H1 (cell line): ENCODE measurements at regions not wholly inside any gene's neighbourhood (a gene's known extent, or its start where the extent isn't known, plus 50 kb on each side); places are given as distances from the start of the nearest gene placed in this dataset.

ENCODE experiments used
- CTCF ChIA-PET: fragments of 300-600 bp; sonication (Branson Sonifier 250); formaldehyde crosslinking; loops from one replicate; lab custom pipeline; 2021; ENCODE audit not compliant: partially characterized antibody; lab: Charles Lee
- POLR2A ChIA-PET: fragments of 300-600 bp; sonication (Branson Sonifier 250); formaldehyde crosslinking; loops from one replicate; lab custom pipeline; 2021; ENCODE audit warnings: inconsistent platforms; ENCODE audit not compliant: partially characterized antibody; lab: Charles Lee
- DNase-seq, 2 experiments: peaks; one replicate each; pipeline versions ENCODE4 v3.0.0 to v3.0.0-alpha.2; 2010 to 2022; ENCODE audit warnings: low spot score in 2 of 2, low read depth in 1 of 2, mixed read lengths in 1 of 2
- FAIRE-seq: peaks from 2 replicates; lab custom pipeline; 2011; peaks lifted over from hg19 to GRCh38; lab: Jason Lieb, UNC
- H2AFZ ChIP-seq: 2 replicates; pipeline ENCODE4 v1.8.1; 2012; ENCODE audit warnings: low read length, inconsistent platforms
- H2AK5ac ChIP-seq: 2 replicates; pipeline ENCODE4 v1.6.1; 2013; ENCODE audit warnings: low read depth, low read length
- H2BK120ac ChIP-seq: replicated peaks from 2 replicates; pipeline ENCODE3; 2013; ENCODE audit warnings: low read depth, low read length, inconsistent platforms
- H2BK12ac ChIP-seq: 2 replicates; pipeline ENCODE4 v1.6.1; 2013; ENCODE audit warnings: low read depth, low read length
- H2BK15ac ChIP-seq: 2 replicates; pipeline ENCODE4 v1.6.1; 2013; ENCODE audit warnings: low read length
- H2BK20ac ChIP-seq: 2 replicates; pipeline ENCODE4 v1.6.1; 2013; ENCODE audit warnings: low read length
- H2BK5ac ChIP-seq: 2 replicates; pipeline ENCODE4 v1.6.1; 2013; ENCODE audit warnings: low read depth, low read length
- H3K14ac ChIP-seq: 2 replicates; pipeline ENCODE4 v1.6.1; 2013; ENCODE audit warnings: inconsistent platforms; ENCODE audit not compliant: insufficient read length
- H3K18ac ChIP-seq: 2 replicates; pipeline ENCODE4 v1.6.1; 2013; ENCODE audit warnings: low read length; ENCODE audit errors: extremely low read depth
- H3K23ac ChIP-seq: 2 replicates; pipeline ENCODE4 v1.6.1; 2013; ENCODE audit warnings: inconsistent platforms; ENCODE audit not compliant: insufficient read length
- H3K23me2 ChIP-seq: 2 replicates; pipeline ENCODE4 v1.6.1; 2013; ENCODE audit warnings: low read depth, low read length
- H3K27ac ChIP-seq: 2 replicates; pipeline ENCODE4 v1.6.1; 2011; ENCODE audit warnings: low read depth, low read length, inconsistent platforms
- H3K27me3 ChIP-seq, 4 experiments: replicated peaks in 1 of 4; 1 replicate in 1 of 4; 2 replicates in 3 of 4; pipeline versions ENCODE4 v1.6.1 to v1.8.1; 2011 to 2013; ENCODE audit warnings: low read length in 3 of 4, mild to moderate bottlenecking in 3 of 4, inconsistent platforms in 2 of 4, mixed read lengths in 2 of 4, moderate library complexity in 1 of 4; ENCODE audit not compliant: control insufficient read depth in 3 of 4, insufficient read depth in 3 of 4; ENCODE audit errors: extremely low read depth in 1 of 4
- H3K36me3 ChIP-seq, 4 experiments: 2 replicates each; pipeline versions ENCODE4 v1.6.1 to v1.8.1; 2011 to 2013; ENCODE audit warnings: mild to moderate bottlenecking in 4 of 4, low read length in 3 of 4, moderate library complexity in 2 of 4, control low read depth in 1 of 4, inconsistent platforms in 1 of 4; ENCODE audit not compliant: insufficient read depth in 4 of 4, control insufficient read depth in 2 of 4
- H3K4ac ChIP-seq: replicated peaks from 2 replicates; pipeline ENCODE3; 2013; ENCODE audit warnings: low read length, low read depth, mixed read lengths, inconsistent platforms; ENCODE audit not compliant: insufficient read length
- H3K4me1 ChIP-seq, 4 experiments: replicated peaks in 1 of 4; 1 replicate in 1 of 4; 2 replicates in 3 of 4; pipeline versions ENCODE4 v1.6.1 to v1.8.1; 2011 to 2013; ENCODE audit warnings: low read length in 3 of 4, inconsistent platforms in 2 of 4, mixed read lengths in 1 of 4; ENCODE audit not compliant: insufficient read depth in 4 of 4, control insufficient read depth in 3 of 4
- H3K4me2 ChIP-seq, 2 experiments: 2 replicates each; pipeline versions ENCODE4 v1.6.1 to v1.8.1; 2011 to 2013; ENCODE audit warnings: low read depth in 2 of 2, low read length in 2 of 2, control low read depth in 1 of 2, inconsistent platforms in 1 of 2, mild to moderate bottlenecking in 1 of 2; ENCODE audit not compliant: insufficient read depth in 1 of 2
- H3K4me3 ChIP-seq, 4 experiments: fragments of 200-600, 300-600 bp in 1 of 4; sonication (generic), shearing (Covaris generic), sonication (Bioruptor Twin) in 1 of 4; 2 replicates each; pipeline versions ENCODE4 v1.5.1 to v1.8.1; 2011 to 2016; ENCODE audit warnings: low read length in 4 of 4, low read depth in 3 of 4, control low read depth in 2 of 4, inconsistent platforms in 2 of 4, mild to moderate bottlenecking in 2 of 4, mixed read lengths in 1 of 4, moderate library complexity in 1 of 4; ENCODE audit not compliant: insufficient read depth in 2 of 4; ENCODE audit errors: extremely low read depth in 1 of 4
- H3K56ac ChIP-seq: replicated peaks from 2 replicates; pipeline ENCODE3; 2013; ENCODE audit warnings: low read depth, mild to moderate bottlenecking, mixed read lengths, low read length, inconsistent platforms; ENCODE audit not compliant: insufficient read length
- H3K79me1 ChIP-seq: 2 replicates; pipeline ENCODE4 v1.6.1; 2013; ENCODE audit warnings: low read depth, low read length, control low read depth
- H3K79me2 ChIP-seq, 2 experiments: 2 replicates each; pipeline versions ENCODE4 v1.6.1 to v1.8.1; 2012 to 2013; ENCODE audit warnings: low read length in 2 of 2, mild to moderate bottlenecking in 2 of 2, inconsistent platforms in 1 of 2; ENCODE audit not compliant: insufficient read depth in 2 of 2, control insufficient read depth in 1 of 2
- H3K9ac ChIP-seq, 4 experiments: replicated peaks in 1 of 4; 1 replicate in 1 of 4; 2 replicates in 3 of 4; pipeline versions ENCODE4 v1.6.1 to v1.8.1; 2011 to 2013; ENCODE audit warnings: low read depth in 3 of 4, low read length in 3 of 4, control low read depth in 2 of 4, mild to moderate bottlenecking in 2 of 4, moderate library complexity in 2 of 4, inconsistent platforms in 1 of 4; ENCODE audit errors: extremely low read depth in 1 of 4
- H3K9me3 ChIP-seq, 2 experiments: 2 replicates each; pipeline versions ENCODE4 v1.6.1 to v1.8.1; 2012 to 2013; ENCODE audit warnings: mild to moderate bottlenecking in 2 of 2, moderate library complexity in 2 of 2, control low read depth in 1 of 2, inconsistent platforms in 1 of 2, low read depth in 1 of 2, low read length in 1 of 2, mixed read lengths in 1 of 2; ENCODE audit not compliant: insufficient read depth in 2 of 2
- H4K20me1 ChIP-seq, 2 experiments: replicated peaks in 1 of 2; 2 replicates each; pipeline versions ENCODE3 to v1.8.1; 2011 to 2013; ENCODE audit warnings: inconsistent platforms in 2 of 2, low read length in 2 of 2, mild to moderate bottlenecking in 1 of 2; ENCODE audit not compliant: insufficient read depth in 2 of 2, control insufficient read depth in 1 of 2
- H4K5ac ChIP-seq: 2 replicates; pipeline ENCODE4 v1.6.1; 2013; ENCODE audit warnings: low read length, low read depth, mixed read lengths, inconsistent platforms; ENCODE audit not compliant: insufficient read length
- H4K8ac ChIP-seq: 2 replicates; pipeline ENCODE4 v1.8.0; 2013; ENCODE audit warnings: mild to moderate bottlenecking, moderate library complexity, low read length, inconsistent platforms; ENCODE audit not compliant: insufficient read depth; ENCODE audit errors: extremely low read depth
- H4K91ac ChIP-seq: replicated peaks from 2 replicates; pipeline ENCODE3; 2013; ENCODE audit warnings: low read length, mixed read lengths, inconsistent platforms; ENCODE audit not compliant: insufficient read length
- E2F6 ChIP-seq: IDR thresholded peaks from 2 replicates; pipeline ENCODE4 v1.6.1; 2012; ENCODE audit warnings: inconsistent platforms
- KDM5A ChIP-seq: fragments of 200-600 bp; IDR thresholded peaks from 2 replicates; pipeline ENCODE4 v1.7.1; 2012; ENCODE audit warnings: mild to moderate bottlenecking, low read length, inconsistent platforms, mixed read lengths
- WGBS, 2 experiments: shearing (Covaris generic) in 1 of 2; methylation state at CpG; one replicate each; pipeline versions ENCODE4 v1.1.6 to v1.1.7; 2013 to 2015; ENCODE audit warnings: low lambda C conversion rate in 2 of 2, mixed read lengths in 2 of 2, inconsistent platforms in 1 of 2, low coverage in 1 of 2, missing lambda C conversion rate in 1 of 2; ENCODE audit not compliant: insufficient replicate concordance in 2 of 2, insufficient coverage in 1 of 2, insufficient read length in 1 of 2; ENCODE audit errors: extremely low coverage in 1 of 2, missing lambda C conversion rate in 1 of 2; 5-methylcytosine and 5-hydroxymethylcytosine counted together

- H3K56ac ChIP-seq = no peak overlapping the region
- H2BK15ac ChIP-seq = no peak overlapping the region
- H3K14ac ChIP-seq = no peak overlapping the region
- no peak overlapping the region for H3K9ac ChIP-seq
- no peak overlapping the region for H3K18ac ChIP-seq
- no peak overlapping the region for H2AK5ac ChIP-seq
- FAIRE-seq (no peak), DNase-seq (no peak)
- H4K20me1 ChIP-seq = no peaks in the 10 kb centered on the region
- H2AFZ ChIP-seq = no peak overlapping the region
- no peak overlapping the region for H3K27ac ChIP-seq
- peaks cover 74 to 96% of the 10 kb centered on the region in 2 experiments for H3K9me3 ChIP-seq
- CTCF ChIA-PET = no interaction called here
- peaks cover 5% of the 10 kb centered on the region; the same call in 1 of the 2 replicates for H3K23me2 ChIP-seq
- no peaks in the 10 kb centered on the region for H3K36me3 ChIP-seq
- H2BK5ac ChIP-seq = no peak overlapping the region
- no peak overlapping the region for H4K5ac ChIP-seq
- H3K79me1 ChIP-seq = no peaks in the 10 kb centered on the region
- TF ChIP-seq E2F6 (no peak), KDM5A (no peak)
- no peak overlapping the region for H3K4me3 ChIP-seq
- H3K23ac ChIP-seq = no peak overlapping the region
- H4K8ac ChIP-seq = no peak overlapping the region
- POLR2A ChIA-PET = no interaction called here
- H4K91ac ChIP-seq = no peak overlapping the region
- H3K27me3 ChIP-seq = no peaks in the 10 kb centered on the region
- no peak overlapping the region for H3K4ac ChIP-seq
- H3K79me2 ChIP-seq = no peaks in the 10 kb centered on the region
- no peaks in the 10 kb centered on the region for H3K4me1 ChIP-seq
- no peak overlapping the region for H2BK120ac ChIP-seq
- H3K4me2 ChIP-seq = no peak overlapping the region
- 75% methylated on average over 13 of the region's 13 CpGs; no CpG with 5 or more reads in 1 of the 2 experiments for WGBS, 2 experiments
- no peak overlapping the region for H2BK20ac ChIP-seq
- no peak overlapping the region for H2BK12ac ChIP-seq
These were observed 539.5 kb downstream of the TBC1D22A start for GRCh38 chr22:47301820-47302475.
